ENCODE measurements at regions not wholly inside any gene's neighbourhood (a gene's known extent, or its start where the extent isn't known, plus 50 kb on each side); places are given as distances from the start of the nearest gene placed in this dataset.

DNA sequence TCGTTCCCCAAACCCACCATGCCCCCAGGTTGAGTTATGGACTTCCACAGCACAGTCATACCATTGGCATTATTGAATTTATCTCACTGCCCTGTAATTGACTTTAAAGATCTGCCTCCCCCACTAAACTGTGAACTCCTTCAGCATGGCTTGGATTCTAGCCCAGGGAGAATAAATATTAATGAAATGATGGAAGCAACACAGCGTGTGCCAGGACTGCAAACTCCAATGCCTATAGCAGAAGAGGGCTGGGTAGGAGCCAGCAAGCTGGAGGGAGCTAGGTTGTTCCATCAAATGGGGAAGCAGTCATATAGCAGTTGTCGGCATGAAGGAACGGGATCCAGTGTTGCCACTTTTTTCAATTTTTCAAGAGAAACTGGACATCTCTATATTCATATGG, 69.0 kb upstream of the MSX2 start:
- WGBS = 29% methylated on average over 4 of the region's 4 CpGs

GRCh38 chr5:174664180-174664850, 60.1 kb upstream of the MSX2 start:
- no peaks in the 10 kb centered on the region for H3K4me1 ChIP-seq
- no peak for DNase-seq (ENCODE audit: low spot score in 2 of 2)
- peaks cover 8% of the 10 kb centered on the region for H3K27me3 ChIP-seq
- TF ChIP-seq EP300 (IDR thresholded peaks at IDR 0.05) (no peak), POLR2A (IDR thresholded peaks at IDR 0.05) (no peak), CTCF (IDR thresholded peaks at IDR 0.05) (no peak), POLR2AphosphoS5 (IDR thresholded peaks at IDR 0.05) (no peak)
- no peaks in the 10 kb centered on the region for H3K36me3 ChIP-seq
- no peak overlapping the region for H3K27ac ChIP-seq
- 74% methylated on average over 4 of the region's 4 CpGs for WGBS
- no peak overlapping the region for H3K4me3 ChIP-seq
- H3K9me3 ChIP-seq = peaks cover 6% of the 10 kb centered on the region

More for the DNA sequence above, 69.0 kb upstream of the MSX2 start:
- Histone ChIP-seq H3K27ac (no peak overlapping the region), H3K9me3 (no peaks in the 10 kb centered on the region), H3K4me1 (no peaks in the 10 kb centered on the region), H3K36me3 (no peaks in the 10 kb centered on the region), H3K4me3 (no peak overlapping the region), H3K27me3 (peaks cover 10% of the 10 kb centered on the region)
- TF ChIP-seq POLR2AphosphoS5 (IDR thresholded peaks at IDR 0.05) = no peak
- no peak for TF ChIP-seq POLR2A (IDR thresholded peaks at IDR 0.05)
- no peak for TF ChIP-seq CTCF (IDR thresholded peaks at IDR 0.05)
- TF ChIP-seq EP300 (IDR thresholded peaks at IDR 0.05) = no peak
- DNase-seq (ENCODE audit: low spot score in 2 of 2) = no peak

GRCh38 chr5:174665347-174665746, 59.0 kb upstream of the MSX2 start:
- 68% methylated on average over 2 of the region's 2 CpGs for WGBS
- H3K4me1 ChIP-seq = no peaks in the 10 kb centered on the region

DNA sequence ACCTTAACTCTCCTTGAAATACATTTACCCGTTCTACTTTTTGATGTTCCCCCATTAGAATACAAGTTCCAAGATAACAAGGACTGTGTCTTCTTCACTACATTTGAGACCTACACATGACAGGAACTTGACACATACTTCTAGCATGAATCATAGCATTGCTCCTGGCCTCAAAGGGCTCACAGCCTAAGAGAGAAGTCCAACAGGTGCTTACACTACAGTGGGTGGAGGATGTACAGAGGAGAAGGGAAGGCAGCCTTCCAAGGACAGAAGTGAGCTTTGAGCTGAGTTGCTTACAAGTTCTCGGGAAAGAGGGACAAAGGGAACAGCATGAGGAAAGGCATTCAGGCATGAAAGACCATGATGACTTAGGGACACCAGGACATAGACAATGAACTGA, 56.9 kb upstream of the MSX2 start:
- no peak overlapping the region for H3K27ac ChIP-seq
- no peaks in the 10 kb centered on the region for H3K4me1 ChIP-seq
- TF ChIP-seq EP300 (IDR thresholded peaks at IDR 0.05) (no peak), CTCF (IDR thresholded peaks at IDR 0.05) (no peak), POLR2AphosphoS5 (IDR thresholded peaks at IDR 0.05) (no peak), POLR2A (IDR thresholded peaks at IDR 0.05) (no peak)
- WGBS = 95% methylated on average over 2 of the region's 2 CpGs
- H3K36me3 ChIP-seq = no peaks in the 10 kb centered on the region
- H3K9me3 ChIP-seq = peaks cover 6% of the 10 kb centered on the region
- no peak for DNase-seq (ENCODE audit: low spot score in 2 of 2)
- H3K27me3 ChIP-seq = no peaks in the 10 kb centered on the region
- no peak overlapping the region for H3K4me3 ChIP-seq

More at GRCh38 chr5:174665347-174665746, 59.0 kb upstream of the MSX2 start:
- Histone ChIP-seq H3K27ac (no peak overlapping the region), H3K9me3 (peaks cover 6% of the 10 kb centered on the region), H3K4me3 (no peak overlapping the region), H3K27me3 (peaks cover 5% of the 10 kb centered on the region), H3K36me3 (no peaks in the 10 kb centered on the region)
- TF ChIP-seq CTCF (IDR thresholded peaks at IDR 0.05) = no peak
- TF ChIP-seq EP300 (IDR thresholded peaks at IDR 0.05) = no peak
- TF ChIP-seq POLR2AphosphoS5 (IDR thresholded peaks at IDR 0.05) = no peak
- no peak for TF ChIP-seq POLR2A (IDR thresholded peaks at IDR 0.05)
- no peak for DNase-seq (ENCODE audit: low spot score in 2 of 2)

DNA sequence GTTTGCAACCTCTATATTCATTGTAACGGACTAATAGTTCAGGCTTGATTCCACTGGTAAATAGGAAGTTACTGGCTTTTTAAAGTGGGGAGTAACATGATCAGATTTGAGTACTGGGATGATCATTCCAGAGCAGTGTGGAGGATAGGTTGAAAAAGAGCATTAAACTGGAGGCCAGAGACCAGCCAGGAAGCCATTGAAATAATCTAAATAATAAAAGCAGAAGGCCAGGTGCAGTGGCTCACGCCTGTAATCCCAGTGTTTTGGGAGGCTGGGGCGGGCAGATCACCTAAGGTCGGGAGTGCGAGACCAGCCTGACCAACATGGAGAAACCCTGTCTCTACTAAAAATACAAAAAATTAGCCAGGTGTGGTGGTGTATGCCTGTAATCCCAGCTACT, 56.0 kb upstream of the MSX2 start:
- H3K27me3 ChIP-seq = no peaks in the 10 kb centered on the region
- DNase-seq (ENCODE audit: low spot score in 2 of 2) = no peak
- H3K4me3 ChIP-seq = no peak overlapping the region
- H3K36me3 ChIP-seq = no peaks in the 10 kb centered on the region
- peaks cover 6% of the 10 kb centered on the region for H3K9me3 ChIP-seq
- H3K27ac ChIP-seq = no peak overlapping the region
- WGBS = 94% methylated on average over 5 of the region's 5 CpGs
- no peaks in the 10 kb centered on the region for H3K4me1 ChIP-seq
- no peak for TF ChIP-seq POLR2A (IDR thresholded peaks at IDR 0.05)
- TF ChIP-seq POLR2AphosphoS5 (IDR thresholded peaks at IDR 0.05) = no peak
- no peak for TF ChIP-seq EP300 (IDR thresholded peaks at IDR 0.05)

All from suprapubic skin (tissue), 4 donors.